Endothelial cell of umbilical vein (primary cell): ENCODE measurements at regions not wholly inside any gene's neighbourhood (a gene's known extent, or its start where the extent isn't known, plus 50 kb on each side); places are given as distances from the start of the nearest gene placed in this dataset.

Experiments used
- BruUV-seq: library from RNA; stranded (reverse); fragments of 400-500 nt; replicated peaks from 2 replicates; lab custom pipeline; 2021; lab: Mats Ljungman, UMichigan
- CTCF ChIA-PET: fragments of 300-600, 350-600 bp; sonication (Branson Sonifier 250); formaldehyde crosslinking; loops from one replicate; lab custom pipeline; 2021; ENCODE audit warnings: antibody characterized with exemption, inconsistent platforms; lab: Charles Lee
- POLR2A ChIA-PET: fragments of 300-600, 350-600 bp; sonication (Branson Sonifier 250); formaldehyde crosslinking; loops from one replicate; lab custom pipeline; 2021; ENCODE audit warnings: antibody characterized with exemption, inconsistent platforms; lab: Charles Lee
- DNase-seq: peaks from one replicate; pipeline ENCODE4 v3.0.0-alpha.2; 2011; ENCODE audit warnings: low read depth, low spot score
- FAIRE-seq: peaks from 2 replicates; lab custom pipeline; 2011; peaks lifted over from hg19 to GRCh38; lab: Jason Lieb, UNC
- H2AFZ ChIP-seq: 2 replicates; pipeline ENCODE4 v1.6.0; 2012; ENCODE audit warnings: low read depth, low read length, control low read depth, inconsistent platforms
- H3K27ac ChIP-seq: 2 replicates; pipeline ENCODE4 v1.5.1; 2011; ENCODE audit warnings: low read depth, mild to moderate bottlenecking, control low read depth, low read length, moderate library complexity; ENCODE audit not compliant: insufficient read depth
- H3K27me3 ChIP-seq, 2 experiments: 2 replicates each; pipeline versions ENCODE4 v1.6.0 to v1.6.1; 2011; ENCODE audit warnings: low read length in 2 of 2, mixed read lengths in 1 of 2; ENCODE audit not compliant: control insufficient read depth in 2 of 2, insufficient read depth in 2 of 2
- H3K36me3 ChIP-seq, 2 experiments: 2 replicates in 1 of 2; 3 replicates in 1 of 2; pipeline ENCODE4 v1.5.1; 2011; ENCODE audit warnings: low read length in 2 of 2, mild to moderate bottlenecking in 1 of 2, moderate library complexity in 1 of 2; ENCODE audit not compliant: control insufficient read depth in 2 of 2, insufficient read depth in 2 of 2; ENCODE audit errors: extremely low read depth in 1 of 2
- H3K4me1 ChIP-seq: 3 replicates; pipeline ENCODE4 v1.5.1; 2011; ENCODE audit warnings: mild to moderate bottlenecking, low read length; ENCODE audit not compliant: control insufficient read depth, insufficient read depth; ENCODE audit errors: extremely low read depth
- H3K4me2 ChIP-seq: 2 replicates; pipeline ENCODE4 v1.6.1; 2011; ENCODE audit warnings: low read length, control low read depth, mixed read lengths; ENCODE audit not compliant: insufficient read depth
- H3K4me3 ChIP-seq, 3 experiments: fragments of 200-600 bp in 1 of 3; sonication (generic), shearing (Covaris generic) in 1 of 3; replicated peaks in 1 of 3; 2 replicates each; pipeline ENCODE4 v1.5.1; 2011 to 2016; ENCODE audit warnings: control low read depth in 3 of 3, low read length in 3 of 3, mild to moderate bottlenecking in 2 of 3, inconsistent platforms in 1 of 3, low read depth in 1 of 3, moderate library complexity in 1 of 3; ENCODE audit not compliant: insufficient read depth in 1 of 3
- H3K79me2 ChIP-seq: 2 replicates; pipeline ENCODE4 v1.6.0; 2012; ENCODE audit warnings: low read length, inconsistent platforms; ENCODE audit not compliant: control insufficient read depth, insufficient read depth
- H3K9ac ChIP-seq: replicated peaks from 2 replicates; pipeline ENCODE3; 2011; ENCODE audit warnings: low read length, control low read depth; ENCODE audit not compliant: insufficient read depth; ENCODE audit errors: extremely low read depth
- H3K9me1 ChIP-seq: replicated peaks from 3 replicates; pipeline ENCODE4 v1.6.0; 2011; ENCODE audit warnings: mild to moderate bottlenecking, low read length; ENCODE audit not compliant: control insufficient read depth, insufficient read depth; ENCODE audit errors: extremely low read depth
- H3K9me3 ChIP-seq: replicated peaks from 2 replicates; pipeline ENCODE4 v1.5.1; 2012; ENCODE audit warnings: low read length, inconsistent platforms; ENCODE audit not compliant: control insufficient read depth, insufficient read depth
- H4K20me1 ChIP-seq: replicated peaks from 2 replicates; pipeline ENCODE3; 2011; ENCODE audit warnings: mild to moderate bottlenecking, low read length; ENCODE audit not compliant: control insufficient read depth, insufficient read depth; ENCODE audit errors: extremely low read depth
- CTCF ChIP-seq, 2 donors: IDR thresholded peaks; 1 replicate in 1 of 2; 2 replicates in 1 of 2; pipeline ENCODE4 v1.5.1; 2011; ENCODE audit warnings: low read length in 2 of 2, mild to moderate bottlenecking in 2 of 2, moderate library complexity in 2 of 2, control low read depth in 1 of 2, inconsistent platforms in 1 of 2, low read depth in 1 of 2; ENCODE audit not compliant: insufficient read depth in 1 of 2; ENCODE audit errors: extremely low read depth in 1 of 2
- EZH2 ChIP-seq: IDR thresholded peaks from 2 replicates; pipeline ENCODE4 v1.6.1; 2012; ENCODE audit warnings: borderline replicate concordance, low read depth, mild to moderate bottlenecking, moderate library complexity, low read length, inconsistent platforms; ENCODE audit not compliant: severe bottlenecking
- FOS ChIP-seq: IDR thresholded peaks from 2 replicates; pipeline ENCODE4 v1.6.1; 2011; ENCODE audit warnings: mild to moderate bottlenecking, low read length, moderate library complexity, borderline replicate concordance; ENCODE audit not compliant: insufficient read depth
- GATA2 ChIP-seq: IDR thresholded peaks from 2 replicates; pipeline ENCODE4 v1.7.0; 2011; ENCODE audit warnings: low read depth, mild to moderate bottlenecking, moderate library complexity, mixed read lengths, low read length; ENCODE audit not compliant: insufficient read length, insufficient read depth
- JUN ChIP-seq: IDR thresholded peaks from 2 replicates; pipeline ENCODE4 v1.6.1; 2011; ENCODE audit warnings: borderline replicate concordance, low read depth; ENCODE audit not compliant: insufficient read length, insufficient read depth
- MAX ChIP-seq: IDR thresholded peaks from 2 replicates; pipeline ENCODE4 v1.6.1; 2011; ENCODE audit not compliant: insufficient read depth, insufficient read length
- MYC ChIP-seq: IDR thresholded peaks from one replicate; pipeline ENCODE4 v1.6.1; 2011; ENCODE audit warnings: mild to moderate bottlenecking, low read depth, low read length
- POLR2A ChIP-seq: IDR thresholded peaks from 2 replicates; pipeline ENCODE4 v1.6.1; 2012; ENCODE audit warnings: low read depth, mild to moderate bottlenecking, control low read depth, low read length
- POLR2AphosphoS5 ChIP-seq: IDR thresholded peaks from 2 replicates; pipeline ENCODE4 v1.6.1; 2012; ENCODE audit warnings: low read depth, mild to moderate bottlenecking, control low read depth, low read length, moderate library complexity; ENCODE audit not compliant: insufficient read depth
- dilution Hi-C: fragments of 300-500 bp; cut with MboI; formaldehyde crosslinking; loops from one replicate; pipeline ENCODE4 v1.15.0; 2019; ENCODE audit warnings: low sequenced_read_pairs; ENCODE audit not compliant: extremely low pct_ligation_motif_present
- intact Hi-C: fragments of 100-400 bp; cut with micrococcal nuclease; formaldehyde crosslinking; loops from one replicate; pipeline ENCODE4 v1.10.0; 2022

GRCh38 chr13:40061466-40062450, 406.3 kb downstream of the COG6 start:
- Histone ChIP-seq H3K4me2 (no peak overlapping the region), H3K36me3 (no peaks in the 10 kb centered on the region), H2AFZ (no peak overlapping the region), H3K79me2 (no peaks in the 10 kb centered on the region), H3K4me3 (no peak overlapping the region), H3K4me1 (peaks cover 10% of the 10 kb centered on the region), H3K27me3 (no peaks in the 10 kb centered on the region), H4K20me1 (no peaks in the 10 kb centered on the region), H3K9me3 (no peaks in the 10 kb centered on the region), H3K9me1 (no peaks in the 10 kb centered on the region), H3K9ac (no peak overlapping the region), H3K27ac (no peak overlapping the region)
- intact Hi-C loops: loop anchor here (10.0 kb wide), 2 partner anchors 493 to 713 kb away; partner anchors contain the start of gene MRPS31
- dilution Hi-C loops: no loop called here
- POLR2A ChIA-PET: no interaction called here
- no TSS peak for BruUV-seq
- no peak for TF ChIP-seq MAX
- no peak for TF ChIP-seq MYC
- TF ChIP-seq POLR2AphosphoS5: no peak
- no peak for TF ChIP-seq CTCF (IDR thresholded peaks at IDR 0.05; ENCODE audit: extremely low read depth in 1 of 2, insufficient read depth in 1 of 2, low read depth in 1 of 2, low read length in 2 of 2)
- TF ChIP-seq EZH2: no peak
- TF ChIP-seq JUN: no peak
- no peak for TF ChIP-seq FOS
- no peak for TF ChIP-seq POLR2A
- no peak for TF ChIP-seq GATA2
- FAIRE-seq: no peak
- CTCF ChIA-PET: interaction anchor here (1.7 to 2.3 kb wide), 4 partner anchors 8 to 297 kb away, joined by 4 to 7 read pairs (median 6); no protein-coding TSS in a partner anchor
- no peak for DNase-seq
